NB4 (cell line): ENCODE measurements at regions not wholly inside any gene's neighbourhood (a gene's known extent, or its start where the extent isn't known, plus 50 kb on each side); places are given as distances from the start of the nearest gene placed in this dataset.

Source experiments
- DNase-seq: peaks from one replicate; pipeline ENCODE4 v3.0.0; 2010; ENCODE audit warnings: low read depth
- H3K4me3 ChIP-seq: one replicate; pipeline ENCODE4 v1.5.1; 2011; ENCODE audit warnings: mild to moderate bottlenecking, low read depth, low read length, moderate library complexity
- CTCF ChIP-seq: IDR thresholded peaks from one replicate; pipeline ENCODE4 v1.5.1; 2012; ENCODE audit warnings: low read depth, low read length
- MAX ChIP-seq: IDR thresholded peaks from 2 replicates; pipeline ENCODE4 v1.6.1; 2011; ENCODE audit warnings: low read depth, low read length
- MYC ChIP-seq: IDR thresholded peaks from 2 replicates; pipeline ENCODE4 v1.6.1; 2011; ENCODE audit warnings: low read depth, low read length
- POLR2A ChIP-seq: IDR thresholded peaks from 2 replicates; pipeline ENCODE4 v1.6.1; 2011; ENCODE audit warnings: mild to moderate bottlenecking; ENCODE audit not compliant: insufficient read length; ENCODE audit errors: extremely low read depth

- TF ChIP-seq POLR2A: no peak
- no peak for TF ChIP-seq MAX
- TF ChIP-seq MYC: no peak
- no peak for TF ChIP-seq CTCF
- no peak for DNase-seq
- H3K4me3 ChIP-seq: no peak overlapping the region
These were observed 99.6 kb upstream of the SELENOK start for GRCh38 chr3:53991240-53991639.

GRCh38 chr3:53989946-53990345, 98.3 kb upstream of the SELENOK start:
- TF ChIP-seq MYC: no peak
- no peak for TF ChIP-seq CTCF
- no peak for TF ChIP-seq MAX
- TF ChIP-seq POLR2A: no peak
- no peak overlapping the region for H3K4me3 ChIP-seq
- DNase-seq: no peak

- TF ChIP-seq MAX (no peak), MYC (no peak), CTCF (no peak), POLR2A (no peak)
- no peak for DNase-seq
- no peak overlapping the region for H3K4me3 ChIP-seq
These were observed 97.8 kb upstream of the SELENOK start for GRCh38 chr3:53989451-53989850.

GRCh38 chr3:53978386-53978785, 86.7 kb upstream of the SELENOK start:
- no peak overlapping the region for H3K4me3 ChIP-seq
- DNase-seq: no peak
- TF ChIP-seq CTCF (no peak), POLR2A (no peak), MAX (no peak), MYC (no peak)

GRCh38 chr3:53975382-53975781, 83.7 kb upstream of the SELENOK start:
- H3K4me3 ChIP-seq: no peak overlapping the region
- TF ChIP-seq CTCF: no peak
- no peak for TF ChIP-seq POLR2A
- TF ChIP-seq MYC: no peak
- TF ChIP-seq MAX: no peak
- no peak for DNase-seq

GRCh38 chr3:53974324-53974723, 82.7 kb upstream of the SELENOK start:
- H3K4me3 ChIP-seq: no peak overlapping the region
- TF ChIP-seq CTCF: no peak
- TF ChIP-seq MYC: no peak
- no peak for TF ChIP-seq POLR2A
- no peak for TF ChIP-seq MAX
- no peak for DNase-seq
